ENCODE measurements at regions not wholly inside any gene's neighbourhood (a gene's known extent, or its start where the extent isn't known, plus 50 kb on each side); places are given as distances from the start of the nearest gene placed in this dataset.

GRCh38 chr12:115755725-115756085, 521.8 kb downstream of the MED13L start:
- H3K27me3 ChIP-seq: peaks cover 0 to 16% (median 8%) of the 10 kb centered on the region in 3 donors
- H3K9me3 ChIP-seq: no peaks in the 10 kb centered on the region
- TF ChIP-seq CTCF (IDR thresholded peaks at IDR 0.05 in 4 of 5, conservative IDR thresholded peaks at IDR 0.05 in 1 of 5) (no peak), POLR2A (IDR thresholded peaks at IDR 0.05) (no peak)
- H3K4me1 ChIP-seq: peaks cover 0 to 6% of the 10 kb centered on the region in 2 donors
- ATAC-seq: no peak
- DNase-seq: no peak
- H3K4me3 ChIP-seq: no peak overlapping the region
- intact Hi-C loops (cut with DNase I; ENCODE audit: low total_unique reads): no loop called here
- H3K36me3 ChIP-seq: no peaks in the 10 kb centered on the region
- in situ Hi-C loops (cut with MboI; ENCODE audit: low sequenced_read_pairs in 4 of 4): loop anchor here in 3 of 4 donors (5.0 to 10.0 kb wide), 3 partner anchors 159 to 1093 kb away; no protein-coding TSS in a partner anchor
- no peak overlapping the region for H3K27ac ChIP-seq

- no peaks in the 10 kb centered on the region for H3K36me3 ChIP-seq
- intact Hi-C loops (cut with DNase I; ENCODE audit: low total_unique reads) (no loop called here), in situ Hi-C loops (cut with MboI; ENCODE audit: low sequenced_read_pairs in 4 of 4) (loop anchor here in 3 of 4 donors (5.0 to 10.0 kb wide), 3 partner anchors 160 to 1093 kb away; no protein-coding TSS in a partner anchor)
- no peak overlapping the region for H3K4me3 ChIP-seq
- no peak for ATAC-seq
- no peak overlapping the region for H3K27ac ChIP-seq
- H3K9me3 ChIP-seq: no peaks in the 10 kb centered on the region
- TF ChIP-seq POLR2A (IDR thresholded peaks at IDR 0.05) (no peak), CTCF (IDR thresholded peaks at IDR 0.05 in 4 of 5, conservative IDR thresholded peaks at IDR 0.05 in 1 of 5) (no peak)
- no peak for DNase-seq
- peaks cover 0 to 15% (median 8%) of the 10 kb centered on the region in 3 donors for H3K27me3 ChIP-seq
- peaks cover 0 to 6% of the 10 kb centered on the region in 2 donors for H3K4me1 ChIP-seq
Measured at GRCh38 chr12:115755061-115755724, 522.3 kb downstream of the MED13L start.

GRCh38 chr12:115752913-115753726, 524.4 kb downstream of the MED13L start:
- DNase-seq (peak; percentile 7 to 17), ATAC-seq (peak; percentile 74 to 85)
- Histone ChIP-seq H3K27ac (no peak overlapping the region), H3K4me1 (peaks cover 0 to 6% of the 10 kb centered on the region in 2 donors), H3K27me3 (peaks cover 0 to 13% (median 8%) of the 10 kb centered on the region in 3 donors), H3K9me3 (no peaks in the 10 kb centered on the region), H3K4me3 (no peak overlapping the region), H3K36me3 (no peaks in the 10 kb centered on the region)
- intact Hi-C loops (cut with DNase I; ENCODE audit: low total_unique reads) (loop anchor here (1.0 kb wide), 2 partner anchors 1085 to 1091 kb away; no protein-coding TSS in a partner anchor), in situ Hi-C loops (cut with MboI; ENCODE audit: low sequenced_read_pairs in 4 of 4) (loop anchor here in 3 of 4 donors (5.0 to 10.0 kb wide), 3 partner anchors 162 to 1091 kb away; no protein-coding TSS in a partner anchor)
- TF ChIP-seq POLR2A (IDR thresholded peaks at IDR 0.05) (no peak), CTCF (IDR thresholded peaks at IDR 0.05 in 4 of 5, conservative IDR thresholded peaks at IDR 0.05 in 1 of 5) (peak; percentile 46 to 71 (median 57))

GRCh38 chr12:115752156-115752555, 525.3 kb downstream of the MED13L start:
- H3K27ac ChIP-seq: no peak overlapping the region
- no peak for ATAC-seq
- no peak for TF ChIP-seq CTCF (IDR thresholded peaks at IDR 0.05 in 4 of 5, conservative IDR thresholded peaks at IDR 0.05 in 1 of 5)
- TF ChIP-seq POLR2A (IDR thresholded peaks at IDR 0.05): no peak

More at GRCh38 chr12:115752156-115752555, 525.3 kb downstream of the MED13L start:
- no peaks in the 10 kb centered on the region for H3K36me3 ChIP-seq
- intact Hi-C loops (cut with DNase I; ENCODE audit: low total_unique reads): no loop called here
- in situ Hi-C loops (cut with MboI; ENCODE audit: low sequenced_read_pairs in 4 of 4): loop anchor here in 3 of 4 donors (5.0 to 10.0 kb wide), 3 partner anchors 163 to 1090 kb away; no protein-coding TSS in a partner anchor
- H3K9me3 ChIP-seq: no peaks in the 10 kb centered on the region
- H3K4me1 ChIP-seq: peaks cover 0 to 6% of the 10 kb centered on the region in 2 donors
- peaks cover 0 to 9% (median 4%) of the 10 kb centered on the region in 3 donors for H3K27me3 ChIP-seq
- H3K4me3 ChIP-seq: no peak overlapping the region
- DNase-seq: no peak

Data from gastrocnemius medialis (tissue), 4 donors.